Stimulated activated CD4-positive, alpha-beta T cell treated with anti-CD3 and anti-CD28 coated beads, Interleukin-4, amount 100 ng/mL, for 1 hour (primary cell): ENCODE measurements at regions not wholly inside any gene's neighbourhood (a gene's known extent, or its start where the extent isn't known, plus 50 kb on each side); places are given as distances from the start of the nearest gene placed in this dataset.

Source experiments
- DNase-seq: peaks from one replicate; pipeline ENCODE4 v3.0.0-alpha.2; 2020

DNA sequence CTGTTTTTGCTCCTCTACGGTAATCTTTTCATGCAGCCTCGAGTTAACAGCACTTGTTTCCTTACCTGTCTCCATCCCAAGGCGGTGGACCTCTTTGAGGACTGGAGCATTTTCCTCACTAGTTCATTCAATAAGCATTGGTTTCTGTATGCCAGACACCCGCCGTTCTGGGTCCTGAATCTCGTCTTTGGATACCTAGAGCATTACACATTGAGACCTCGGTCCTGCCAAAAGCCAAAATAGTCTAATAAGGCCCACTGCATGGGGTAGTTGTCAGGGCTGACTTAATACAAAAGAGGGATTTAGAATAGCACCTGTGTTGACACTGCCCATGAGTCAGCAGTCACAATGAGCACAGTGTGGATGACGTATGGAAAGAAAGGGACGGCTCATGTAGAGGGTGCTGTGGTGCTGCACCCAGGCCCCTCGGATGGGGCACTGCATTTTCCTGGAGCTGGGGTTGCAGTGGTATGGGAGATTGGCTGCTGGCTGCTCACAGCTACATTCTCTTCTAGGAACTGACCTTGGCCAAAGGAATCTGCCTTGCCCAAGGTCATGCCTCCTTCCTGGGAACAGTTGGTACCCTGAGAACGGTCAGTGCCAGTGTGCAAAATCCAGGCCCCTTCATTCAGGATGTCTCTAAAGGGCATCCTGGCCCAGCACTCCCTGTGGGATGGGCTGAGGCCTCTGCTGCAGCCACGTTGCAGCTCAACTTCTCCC is 126.9 kb upstream of the NCK2 start:
- no peak for DNase-seq

DNA sequence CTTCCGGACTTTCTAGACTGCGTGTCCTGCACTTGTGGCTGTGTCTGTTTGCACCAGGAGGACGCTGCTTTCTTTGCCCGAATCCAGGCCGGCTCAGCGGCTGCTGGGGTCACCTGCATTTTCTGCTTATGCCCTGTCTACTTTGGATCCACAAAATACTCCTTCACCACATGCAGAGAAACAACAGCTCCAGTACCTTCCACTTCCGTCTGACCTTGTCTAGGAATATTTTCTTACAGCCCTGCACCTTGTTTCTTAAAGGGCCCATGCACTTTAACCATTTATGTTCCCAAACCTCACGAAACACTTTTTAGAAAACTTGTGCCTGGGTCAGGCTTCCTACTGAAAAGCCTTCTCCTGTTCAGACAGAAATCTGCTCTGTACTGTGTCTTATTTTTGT is 129.4 kb upstream of the NCK2 start:
- DNase-seq: no peak

GRCh38 chr2:105611811-105612424 is 132.8 kb upstream of the NCK2 start:
- DNase-seq: no peak

GRCh38 chr2:105611333-105611637 is 133.4 kb upstream of the NCK2 start:
- DNase-seq: no peak

DNA sequence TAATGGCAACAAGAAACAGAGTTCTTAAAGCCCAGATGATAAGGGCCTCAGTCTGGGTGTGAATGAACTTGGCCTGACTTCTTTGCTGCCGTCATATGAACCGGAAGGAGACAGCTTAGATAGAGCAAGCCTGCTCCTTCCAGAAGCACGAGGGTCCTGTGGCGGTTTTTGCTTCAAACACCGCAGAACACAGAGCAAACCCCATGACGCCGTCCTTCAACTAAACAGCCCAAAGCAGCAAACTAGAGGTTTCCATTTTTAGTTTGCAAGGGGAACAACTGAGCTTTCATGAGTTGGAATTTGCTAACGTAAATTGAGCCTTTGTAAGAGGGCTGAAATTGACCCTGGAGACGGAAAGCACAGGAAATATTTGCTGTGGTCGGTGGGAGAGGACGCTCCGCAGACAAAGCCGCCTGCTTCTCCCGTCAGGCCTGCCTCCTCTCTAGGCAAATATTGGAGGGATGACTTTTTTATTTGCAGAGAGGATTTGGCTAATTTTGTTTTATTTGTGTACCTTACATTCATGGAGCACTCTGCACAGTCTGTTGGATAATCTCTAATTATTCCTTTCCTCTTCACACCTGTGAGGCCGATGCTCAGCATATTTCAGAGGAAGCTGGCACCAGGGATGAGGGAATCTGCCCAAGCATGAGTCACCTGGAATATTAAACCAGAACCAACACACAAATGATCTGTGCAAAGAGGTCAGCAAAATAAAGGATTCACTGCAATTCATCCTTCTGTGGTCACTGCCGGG is 134.0 kb upstream of the NCK2 start:
- DNase-seq: no peak

- no peak for DNase-seq
Observed at GRCh38 chr2:105609746-105610402, 134.8 kb upstream of the NCK2 start.

- DNase-seq: no peak
Observed at GRCh38 chr2:105607920-105608504, 136.7 kb upstream of the NCK2 start.

- DNase-seq: no peak
Observed at GRCh38 chr2:105606081-105606480, 138.6 kb upstream of the NCK2 start.

GRCh38 chr2:105604938-105605337 is 139.8 kb upstream of the NCK2 start:
- no peak for DNase-seq

GRCh38 chr2:105600949-105601794 is 143.5 kb upstream of the NCK2 start:
- DNase-seq: no peak

- DNase-seq: no peak
Observed at GRCh38 chr2:105600602-105600948, 144.1 kb upstream of the NCK2 start.

- no peak for DNase-seq
Observed at GRCh38 chr2:105600037-105600442, 144.7 kb upstream of the NCK2 start.

DNA sequence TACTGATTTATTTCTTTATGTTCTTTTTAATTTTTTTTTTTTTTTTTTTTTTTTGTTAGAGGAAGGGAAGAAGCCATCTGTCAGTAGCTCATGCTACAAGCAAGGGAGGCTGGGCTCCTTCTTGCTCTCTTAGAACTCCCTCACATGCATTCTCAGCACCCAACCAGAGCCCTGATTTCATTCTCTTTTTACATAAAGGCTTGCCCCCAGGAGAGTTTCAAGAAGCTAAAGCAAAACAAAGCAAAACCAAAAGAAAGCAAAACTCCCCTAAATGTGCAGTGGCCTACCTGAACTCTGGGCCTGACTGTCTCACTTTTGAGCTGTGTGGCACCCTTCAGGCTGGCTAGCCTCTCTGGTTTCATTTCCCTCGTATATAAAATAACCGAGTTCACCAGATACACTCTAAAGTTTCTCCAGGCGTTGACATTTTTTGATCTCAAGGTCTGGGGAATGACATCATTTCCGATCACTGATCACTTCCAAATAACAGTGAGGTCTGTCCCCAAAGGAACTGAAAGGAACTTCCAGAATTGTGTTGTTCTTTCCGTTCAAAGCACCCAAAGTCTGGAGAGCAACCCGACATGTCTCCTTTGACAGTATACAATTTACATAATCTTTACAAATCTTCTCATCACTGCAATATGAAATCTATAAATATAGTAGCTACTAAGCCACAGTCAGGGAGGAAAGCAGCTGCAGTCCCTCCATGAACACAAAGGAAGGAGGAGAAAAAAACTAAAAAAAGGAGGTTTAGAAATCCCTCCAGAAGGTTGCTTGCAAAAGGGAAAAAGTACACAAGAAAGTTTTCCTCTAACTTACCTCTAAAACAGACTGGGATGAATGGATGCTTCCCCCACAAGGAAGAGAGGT is 145.6 kb upstream of the NCK2 start:
- no peak for DNase-seq

GRCh38 chr2:105597806-105598803 is 146.6 kb upstream of the NCK2 start:
- DNase-seq: no peak

DNA sequence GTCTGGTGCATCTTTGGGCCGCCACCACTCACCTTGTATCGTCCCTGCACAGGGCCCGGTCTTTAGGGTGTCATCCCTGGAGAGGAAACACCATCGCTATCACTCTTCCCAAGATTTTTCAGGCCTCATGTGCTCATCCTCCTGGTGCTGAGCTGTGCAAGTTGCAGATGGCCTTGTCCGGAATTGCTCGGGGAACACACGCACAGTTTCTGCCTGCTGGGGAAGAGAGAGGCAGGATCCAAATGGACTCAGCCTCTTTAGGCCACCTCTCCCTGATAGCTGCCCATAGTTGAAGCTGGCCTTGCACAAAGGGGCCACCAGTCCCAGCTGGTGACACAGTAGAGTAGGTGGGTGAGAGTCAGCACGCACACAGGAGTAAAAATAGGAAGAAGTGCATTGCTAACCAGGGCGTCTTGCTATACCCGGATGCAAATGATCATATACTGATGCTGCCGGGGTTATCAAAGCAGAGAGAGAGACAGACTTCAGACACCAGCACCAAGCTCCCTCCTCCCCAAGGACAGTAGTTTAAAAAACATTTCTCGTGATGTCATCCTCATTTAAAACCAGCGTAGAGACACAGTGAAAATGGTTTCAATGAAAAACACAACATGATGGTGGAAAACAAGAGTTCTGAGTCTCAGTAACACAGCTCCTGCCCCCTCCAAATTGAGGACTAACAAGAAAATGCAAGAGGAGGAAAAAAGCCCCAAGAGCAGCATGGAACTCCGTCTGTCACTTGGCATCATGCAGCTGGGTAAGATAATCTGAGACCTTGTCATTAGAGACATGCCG is 147.5 kb upstream of the NCK2 start:
- DNase-seq: no peak

DNA sequence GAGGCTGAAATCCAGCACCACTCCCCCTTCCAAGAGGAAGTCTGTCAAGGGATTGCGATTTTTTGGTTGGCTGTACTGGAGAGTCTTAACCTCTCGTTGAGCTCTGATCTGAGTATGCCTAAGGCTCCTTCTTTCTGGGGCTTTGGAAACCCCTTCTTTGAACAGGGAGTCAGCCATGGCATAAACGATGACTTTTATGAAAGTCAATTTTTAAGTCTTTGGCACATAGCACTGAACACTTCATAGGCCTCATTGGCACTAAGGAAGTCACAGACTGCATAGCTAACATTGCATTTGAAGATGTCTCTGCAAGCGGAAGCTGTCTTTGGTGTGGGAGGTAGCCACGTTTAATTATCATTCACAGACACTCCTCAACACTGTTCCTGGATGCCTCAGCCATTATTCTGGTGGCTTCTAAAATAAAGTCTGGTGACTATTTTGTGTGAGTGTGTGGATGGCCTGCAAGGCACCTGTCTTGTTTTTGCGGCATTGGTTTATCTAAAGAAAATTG is 148.2 kb upstream of the NCK2 start:
- no peak for DNase-seq

DNA sequence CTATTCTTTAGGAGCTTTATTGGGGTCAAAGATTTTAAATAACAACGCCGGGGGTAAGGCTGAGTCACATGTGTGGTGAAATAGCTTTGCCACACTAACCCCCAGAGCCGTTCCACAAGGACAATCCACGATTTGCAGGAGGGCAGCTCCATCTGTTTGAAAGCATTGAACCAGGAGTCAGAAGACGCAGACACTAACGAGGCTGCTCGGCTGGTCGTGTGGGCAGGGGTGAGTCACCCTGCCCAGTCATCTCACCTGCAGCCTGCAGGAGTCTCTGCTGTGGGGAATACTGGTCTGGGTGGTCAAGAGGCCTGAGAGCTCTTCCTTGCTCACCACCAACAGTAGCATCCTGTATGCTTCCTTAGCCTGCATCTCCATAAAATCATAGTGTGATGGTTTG is 149.2 kb upstream of the NCK2 start:
- DNase-seq: peak; percentile 25

- no peak for DNase-seq
Observed at GRCh38 chr2:105593221-105593967, 151.3 kb upstream of the NCK2 start.
